NCI-H1694 (cell line): ENCODE measurements at regions not wholly inside any gene's neighbourhood (a gene's known extent, or its start where the extent isn't known, plus 50 kb on each side); places are given as distances from the start of the nearest gene placed in this dataset.

Experiments
- DNase-seq: peaks from one replicate; lab custom pipeline; 2025; lab: John Stamatoyannopoulos, UW

GRCh38 chr2:216914491-216914890 is 54.6 kb upstream of the TNP1 start:
- DNase-seq: no peak

GRCh38 chr2:216911886-216912285 is 52.0 kb upstream of the TNP1 start:
- DNase-seq: no peak

- DNase-seq: peak; percentile 77
Observed at GRCh38 chr2:216911008-216911407, 51.1 kb upstream of the TNP1 start.

- DNase-seq: peak; percentile 91
Observed at GRCh38 chr2:216909541-216910210, 49.8 kb upstream of the TNP1 start.
